ENCODE measurements at regions not wholly inside any gene's neighbourhood (a gene's known extent, or its start where the extent isn't known, plus 50 kb on each side); places are given as distances from the start of the nearest gene placed in this dataset.

GRCh38 chr6:134527108-134527787 is 209.3 kb upstream of the SGK1 start:
- ATAC-seq = no peak
- H3K9me3 ChIP-seq = no peaks in the 10 kb centered on the region

GRCh38 chr6:134525190-134525868 is 207.4 kb upstream of the SGK1 start:
- TF ChIP-seq, protein P1, sequence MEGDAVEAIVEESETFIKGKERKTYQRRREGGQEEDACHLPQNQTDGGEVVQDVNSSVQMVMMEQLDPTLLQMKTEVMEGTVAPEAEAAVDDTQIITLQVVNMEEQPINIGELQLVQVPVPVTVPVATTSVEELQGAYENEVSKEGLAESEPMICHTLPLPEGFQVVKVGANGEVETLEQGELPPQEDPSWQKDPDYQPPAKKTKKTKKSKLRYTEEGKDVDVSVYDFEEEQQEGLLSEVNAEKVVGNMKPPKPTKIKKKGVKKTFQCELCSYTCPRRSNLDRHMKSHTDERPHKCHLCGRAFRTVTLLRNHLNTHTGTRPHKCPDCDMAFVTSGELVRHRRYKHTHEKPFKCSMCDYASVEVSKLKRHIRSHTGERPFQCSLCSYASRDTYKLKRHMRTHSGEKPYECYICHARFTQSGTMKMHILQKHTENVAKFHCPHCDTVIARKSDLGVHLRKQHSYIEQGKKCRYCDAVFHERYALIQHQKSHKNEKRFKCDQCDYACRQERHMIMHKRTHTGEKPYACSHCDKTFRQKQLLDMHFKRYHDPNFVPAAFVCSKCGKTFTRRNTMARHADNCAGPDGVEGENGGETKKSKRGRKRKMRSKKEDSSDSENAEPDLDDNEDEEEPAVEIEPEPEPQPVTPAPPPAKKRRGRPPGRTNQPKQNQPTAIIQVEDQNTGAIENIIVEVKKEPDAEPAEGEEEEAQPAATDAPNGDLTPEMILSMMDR (IDR thresholded peaks at IDR 0.05) = no peak
- Histone ChIP-seq H3K4me3 (no peak overlapping the region), H3K36me3 (ENCODE audit: low read depth) (no peaks in the 10 kb centered on the region), H3K4me1 (ENCODE audit: low read depth) (no peaks in the 10 kb centered on the region), H3K9me3 (no peaks in the 10 kb centered on the region)
- ATAC-seq (no peak), DNase-seq (no peak)
- intact Hi-C loops (cut with DNase I, micrococcal nuclease) = no loop called here

More at GRCh38 chr6:134527108-134527787, 209.3 kb upstream of the SGK1 start:
- no peaks in the 10 kb centered on the region for H3K4me1 ChIP-seq (ENCODE audit: low read depth)
- H3K36me3 ChIP-seq (ENCODE audit: low read depth) = no peaks in the 10 kb centered on the region
- intact Hi-C loops (cut with DNase I, micrococcal nuclease) = no loop called here
- DNase-seq = no peak
- TF ChIP-seq, protein P1 (IDR thresholded peaks at IDR 0.05) = no peak
- H3K4me3 ChIP-seq = no peak overlapping the region

- ATAC-seq = no peak
These were observed 206.2 kb upstream of the SGK1 start for GRCh38 chr6:134523903-134524650.

DNA sequence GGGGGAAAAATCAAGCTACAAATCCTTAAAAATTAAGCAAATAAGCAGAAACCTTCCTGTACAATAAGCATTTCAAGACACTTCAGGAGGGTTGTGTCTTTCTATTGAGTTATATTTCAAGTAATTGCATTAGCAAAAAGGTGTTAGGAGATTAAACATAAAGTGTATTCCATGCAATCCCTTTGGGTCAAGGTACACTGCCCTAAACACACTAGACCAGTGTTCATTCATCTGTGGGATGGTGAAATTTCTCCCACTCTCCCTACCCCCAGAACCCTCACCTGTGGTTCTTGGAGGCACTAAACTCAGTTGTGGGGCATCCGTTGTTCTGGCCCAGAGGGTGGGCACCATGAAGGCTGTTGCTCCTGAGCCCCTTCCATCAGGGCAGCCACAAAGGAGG is 205.1 kb upstream of the SGK1 start:
- Histone ChIP-seq H3K4me1 (ENCODE audit: low read depth) (peaks cover 4% of the 10 kb centered on the region), H3K36me3 (ENCODE audit: low read depth) (no peaks in the 10 kb centered on the region), H3K9me3 (no peaks in the 10 kb centered on the region), H3K4me3 (no peak overlapping the region)
- DNase-seq (no peak), ATAC-seq (no peak)
- intact Hi-C loops (cut with DNase I, micrococcal nuclease) = no loop called here
- TF ChIP-seq, protein P1 (IDR thresholded peaks at IDR 0.05) = no peak

More at GRCh38 chr6:134523903-134524650, 206.2 kb upstream of the SGK1 start:
- DNase-seq = no peak
- H3K4me1 ChIP-seq (ENCODE audit: low read depth) = peaks cover 4% of the 10 kb centered on the region
- TF ChIP-seq, protein P1 (IDR thresholded peaks at IDR 0.05) = no peak
- no peak overlapping the region for H3K4me3 ChIP-seq
- no peaks in the 10 kb centered on the region for H3K36me3 ChIP-seq (ENCODE audit: low read depth)
- no peaks in the 10 kb centered on the region for H3K9me3 ChIP-seq
- intact Hi-C loops (cut with DNase I, micrococcal nuclease) = no loop called here

GRCh38 chr6:134521116-134521501 is 203.2 kb upstream of the SGK1 start:
- Histone ChIP-seq H3K9me3 (no peaks in the 10 kb centered on the region), H3K4me3 (no peak overlapping the region), H3K4me1 (ENCODE audit: low read depth) (peaks cover 4% of the 10 kb centered on the region), H3K36me3 (ENCODE audit: low read depth) (no peaks in the 10 kb centered on the region)
- ATAC-seq (no peak), DNase-seq (no peak)
- TF ChIP-seq, protein P1 (IDR thresholded peaks at IDR 0.05) = no peak
- intact Hi-C loops (cut with DNase I, micrococcal nuclease) = no loop called here

Measured in mucosa of descending colon (tissue), 3 donors.